Kidney epithelial cell (primary cell): ENCODE measurements at regions not wholly inside any gene's neighbourhood (a gene's known extent, or its start where the extent isn't known, plus 50 kb on each side); places are given as distances from the start of the nearest gene placed in this dataset.
"Not testable (repeated sequence)": the region's sequence is repeated elsewhere in the genome, so short reads cannot be mapped to it uniquely, and the experiment has no call there.

Experiments
- DNase-seq: peaks from one replicate; pipeline ENCODE4 v3.0.0-alpha.2; 2010; ENCODE audit warnings: low read depth
- H3K27me3 ChIP-seq: 2 replicates; pipeline ENCODE4 v1.6.0; 2011; ENCODE audit warnings: low read length; ENCODE audit not compliant: control insufficient read depth, insufficient read depth
- H3K36me3 ChIP-seq: 2 replicates; pipeline ENCODE4 v1.5.1; 2011; ENCODE audit warnings: low read length; ENCODE audit not compliant: control insufficient read depth, insufficient read depth
- H3K4me3 ChIP-seq: 2 replicates; pipeline ENCODE4 v1.5.1; 2011; ENCODE audit warnings: low read depth, mild to moderate bottlenecking, control low read depth, low read length
- TF ChIP-seq, protein P1 (sequence below): IDR thresholded peaks from 2 replicates; pipeline ENCODE4 v1.5.1; 2011; ENCODE audit warnings: mild to moderate bottlenecking, moderate library complexity, low read length, control low read depth, inconsistent platforms; ENCODE audit not compliant: insufficient read depth, poor library complexity, severe bottlenecking

DNA sequence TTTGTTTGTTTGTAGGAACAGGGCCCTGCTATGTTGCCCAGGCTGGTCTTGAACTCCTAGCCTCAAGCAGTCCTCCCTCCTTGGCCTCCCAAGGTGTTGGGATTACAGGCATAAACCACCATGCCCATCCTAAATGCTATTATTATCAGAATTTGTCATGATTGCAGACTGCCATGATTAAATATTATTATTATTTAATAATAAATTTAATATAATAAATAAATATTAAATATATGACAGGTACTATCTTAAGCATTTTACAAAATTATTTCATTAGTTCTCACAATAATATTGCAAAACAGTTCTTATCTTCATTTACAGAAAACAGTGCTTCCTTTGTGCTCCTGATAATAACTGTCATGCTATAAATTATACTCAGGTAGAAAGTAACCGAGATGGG lies 133.4 kb upstream of the JADE1 start:
- H3K36me3 ChIP-seq = no peaks in the 10 kb centered on the region
- H3K27me3 ChIP-seq = no peaks in the 10 kb centered on the region
- no peak overlapping the region for H3K4me3 ChIP-seq
- no peak for DNase-seq
- TF ChIP-seq, protein P1, sequence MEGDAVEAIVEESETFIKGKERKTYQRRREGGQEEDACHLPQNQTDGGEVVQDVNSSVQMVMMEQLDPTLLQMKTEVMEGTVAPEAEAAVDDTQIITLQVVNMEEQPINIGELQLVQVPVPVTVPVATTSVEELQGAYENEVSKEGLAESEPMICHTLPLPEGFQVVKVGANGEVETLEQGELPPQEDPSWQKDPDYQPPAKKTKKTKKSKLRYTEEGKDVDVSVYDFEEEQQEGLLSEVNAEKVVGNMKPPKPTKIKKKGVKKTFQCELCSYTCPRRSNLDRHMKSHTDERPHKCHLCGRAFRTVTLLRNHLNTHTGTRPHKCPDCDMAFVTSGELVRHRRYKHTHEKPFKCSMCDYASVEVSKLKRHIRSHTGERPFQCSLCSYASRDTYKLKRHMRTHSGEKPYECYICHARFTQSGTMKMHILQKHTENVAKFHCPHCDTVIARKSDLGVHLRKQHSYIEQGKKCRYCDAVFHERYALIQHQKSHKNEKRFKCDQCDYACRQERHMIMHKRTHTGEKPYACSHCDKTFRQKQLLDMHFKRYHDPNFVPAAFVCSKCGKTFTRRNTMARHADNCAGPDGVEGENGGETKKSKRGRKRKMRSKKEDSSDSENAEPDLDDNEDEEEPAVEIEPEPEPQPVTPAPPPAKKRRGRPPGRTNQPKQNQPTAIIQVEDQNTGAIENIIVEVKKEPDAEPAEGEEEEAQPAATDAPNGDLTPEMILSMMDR = no peak

GRCh38 chr4:128675083-128675482 lies 134.4 kb upstream of the JADE1 start:
- Histone ChIP-seq H3K4me3 (no peak overlapping the region), H3K27me3 (no peaks in the 10 kb centered on the region), H3K36me3 (no peaks in the 10 kb centered on the region)
- TF ChIP-seq, protein P1 = no peak
- no peak for DNase-seq

GRCh38 chr4:128673159-128673558 lies 136.3 kb upstream of the JADE1 start:
- DNase-seq, H3K27me3 ChIP-seq, H3K4me3 ChIP-seq, H3K36me3 ChIP-seq: not testable (repeated sequence)

GRCh38 chr4:128672596-128672995 lies 136.9 kb upstream of the JADE1 start:
- not testable (repeated sequence) for DNase-seq, H3K4me3 ChIP-seq, H3K36me3 ChIP-seq, H3K27me3 ChIP-seq

- no peak for DNase-seq
- Histone ChIP-seq H3K4me3 (no peak overlapping the region), H3K36me3 (no peaks in the 10 kb centered on the region), H3K27me3 (no peaks in the 10 kb centered on the region)
- TF ChIP-seq, protein P1 = no peak
These were observed 139.0 kb upstream of the JADE1 start for GRCh38 chr4:128670513-128670912.

DNA sequence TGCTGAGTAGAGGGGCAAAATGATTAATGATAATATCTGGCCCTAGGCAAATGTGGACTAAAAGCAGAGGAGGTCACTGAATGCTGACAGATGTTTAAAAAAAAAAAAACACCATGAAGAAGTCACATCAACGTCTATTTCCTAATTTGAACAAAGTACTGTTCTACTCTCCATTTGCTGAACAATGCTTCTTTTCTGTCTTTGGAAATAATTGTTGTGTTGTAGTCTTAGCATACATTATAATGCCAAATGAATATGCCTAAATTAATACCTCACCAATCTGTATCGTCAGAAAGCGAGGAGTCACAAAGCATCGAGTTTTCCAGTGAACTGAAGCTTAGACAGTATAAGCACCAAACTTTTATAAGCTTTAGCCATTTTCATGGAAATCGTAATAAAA lies 140.9 kb upstream of the JADE1 start:
- no peaks in the 10 kb centered on the region for H3K36me3 ChIP-seq
- no peak overlapping the region for H3K4me3 ChIP-seq
- H3K27me3 ChIP-seq = no peaks in the 10 kb centered on the region
- no peak for DNase-seq
- TF ChIP-seq, protein P1 = no peak

DNA sequence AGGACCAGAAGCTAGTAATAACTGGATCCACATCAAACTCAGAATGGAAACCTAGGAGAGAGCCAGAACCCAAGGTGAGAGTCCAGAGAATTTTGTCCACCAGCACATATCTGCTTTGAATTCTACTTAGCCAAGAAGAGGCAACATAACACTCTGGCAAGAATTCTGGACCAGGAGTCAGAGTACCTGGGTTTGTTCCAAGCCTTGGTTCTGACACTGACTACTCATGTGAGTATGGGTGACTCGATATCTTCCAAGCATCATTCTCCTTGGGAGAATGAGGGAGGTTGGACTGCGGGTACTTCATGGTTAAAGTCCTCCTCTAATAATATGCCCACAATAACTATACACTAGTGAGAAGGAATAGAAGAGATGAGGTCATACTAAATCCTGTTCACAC lies 144.0 kb upstream of the JADE1 start:
- no peaks in the 10 kb centered on the region for H3K27me3 ChIP-seq
- TF ChIP-seq, protein P1 = no peak
- no peak overlapping the region for H3K4me3 ChIP-seq
- no peaks in the 10 kb centered on the region for H3K36me3 ChIP-seq
- no peak for DNase-seq
